Stomach (tissue), 8 donors: ENCODE measurements at regions not wholly inside any gene's neighbourhood (a gene's known extent, or its start where the extent isn't known, plus 50 kb on each side); places are given as distances from the start of the nearest gene placed in this dataset.

Source experiments
- DNase-seq, 2 donors: peaks; one replicate each; pipeline versions ENCODE4 v3.0.0 to v3.0.0-alpha.2; 2013 to 2019
- H3K27ac ChIP-seq, 5 donors: fragments of 200-600 bp in 4 of 5; sonication (generic) in 4 of 5; one replicate each; pipeline ENCODE4 v1.5.1; 2013 to 2019; ENCODE audit warnings: mild to moderate bottlenecking in 1 of 5, moderate library complexity in 1 of 5
- H3K27me3 ChIP-seq, 3 donors: fragments of 200-600 bp; sonication (generic); one replicate each; pipeline ENCODE4 v1.5.1; 2017 to 2019; ENCODE audit warnings: mixed run types in 1 of 3
- H3K36me3 ChIP-seq, 4 donors: fragments of 200-600 bp; sonication (generic); 1 replicate in 3 of 4; 2 replicates in 1 of 4; pipeline ENCODE4 v1.5.1; 2016 to 2019
- H3K4me1 ChIP-seq, 4 donors: fragments of 200-600 bp; sonication (generic); one replicate each; pipeline ENCODE4 v1.5.1; 2016 to 2019
- H3K4me3 ChIP-seq, 4 donors: fragments of 200-600 bp; sonication (generic) in 3 of 4; one replicate each; pipeline ENCODE4 v1.5.1; 2016 to 2019; ENCODE audit warnings: mild to moderate bottlenecking in 1 of 4
- H3K9me3 ChIP-seq, 4 donors: fragments of 200-600 bp; sonication (generic); one replicate each; pipeline ENCODE4 v1.5.1; 2016 to 2019
- EP300 ChIP-seq: sonication (generic); formaldehyde crosslinking; IDR thresholded peaks from one replicate; pipeline ENCODE4 v1.6.1; 2017; ENCODE audit warnings: antibody characterized with exemption
- POLR2A ChIP-seq, 4 donors: fragments of 450-650 bp; IDR thresholded peaks; one replicate each; pipeline ENCODE4 v1.6.1; 2016; ENCODE audit warnings: antibody characterized with exemption in 4 of 4, control low read depth in 2 of 4, mild to moderate bottlenecking in 1 of 4, moderate library complexity in 1 of 4
- POLR2AphosphoS5 ChIP-seq, 3 donors: sonication (generic); formaldehyde crosslinking; IDR thresholded peaks; one replicate each; pipeline ENCODE4 v1.6.1; 2016; ENCODE audit warnings: antibody characterized with exemption in 3 of 3
- WGBS, 5 donors: extraction: QIAGEN DNeasy Blood & Tissue Kit in 3 of 5; methylation state at CpG; one replicate each; pipeline versions ENCODE4 v1.1.5 to v1.1.7; 2013 to 2018; 5-methylcytosine and 5-hydroxymethylcytosine counted together
- intact Hi-C: fragments of 100-400 bp; cut with DNase I; formaldehyde crosslinking; loops from one replicate; pipeline ENCODE4 v1.15.1; 2023; ENCODE audit warnings: low total_unique reads
- TF ChIP-seq, protein P1 (sequence below), 7 experiments: fragments of 450-650 bp in 4 of 7; fragments of 200-600 bp in 3 of 7; sonication (generic) in 3 of 7; IDR thresholded peaks; one replicate each; pipeline ENCODE4 v1.5.1; 2016 to 2019; ENCODE audit warnings: antibody characterized with exemption in 7 of 7, control low read depth in 2 of 7, mild to moderate bottlenecking in 1 of 7
- donor health status: healthy with polysubstance abuse.
- donor health status: Bipolar disorder and iron deficiency.
- donor health status: healthy.

DNA sequence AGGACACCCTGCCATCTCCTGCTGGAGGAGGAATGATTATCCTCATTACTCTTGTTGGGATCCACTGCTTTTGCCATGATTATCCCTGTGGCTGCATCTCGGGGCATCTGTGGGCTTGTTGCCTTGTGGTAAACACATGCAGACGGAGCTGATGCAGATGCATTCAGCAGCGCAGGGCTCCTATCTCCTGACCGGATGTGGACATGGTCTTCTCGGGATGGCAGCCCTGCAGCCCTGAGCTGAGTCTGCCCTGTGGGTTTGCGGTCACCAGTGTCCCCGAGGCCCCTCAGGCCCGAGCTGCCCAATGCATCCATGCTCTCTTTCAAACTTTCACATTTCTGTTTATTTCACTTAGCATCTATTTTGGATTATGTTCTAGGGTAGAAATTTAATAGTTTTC lies 250.4 kb upstream of the IRX1 start:
- Histone ChIP-seq H3K36me3 (no peaks in the 10 kb centered on the region), H3K4me3 (no peak overlapping the region), H3K27ac (no peak overlapping the region), H3K4me1 (no peaks in the 10 kb centered on the region), H3K27me3 (peaks cover 0 to 8% (median 0%) of the 10 kb centered on the region in 3 donors), H3K9me3 (peaks cover 0 to 9% (median 7%) of the 10 kb centered on the region in 4 donors)
- intact Hi-C loops, result no loop called here
- 84 to 86% (median 85%) methylated on average over 6 to 8 of the region's 8 CpGs for WGBS, 5 donors
- DNase-seq, result no peak
- TF ChIP-seq POLR2A (IDR thresholded peaks at IDR 0.05), result no peak
- TF ChIP-seq, protein P1, sequence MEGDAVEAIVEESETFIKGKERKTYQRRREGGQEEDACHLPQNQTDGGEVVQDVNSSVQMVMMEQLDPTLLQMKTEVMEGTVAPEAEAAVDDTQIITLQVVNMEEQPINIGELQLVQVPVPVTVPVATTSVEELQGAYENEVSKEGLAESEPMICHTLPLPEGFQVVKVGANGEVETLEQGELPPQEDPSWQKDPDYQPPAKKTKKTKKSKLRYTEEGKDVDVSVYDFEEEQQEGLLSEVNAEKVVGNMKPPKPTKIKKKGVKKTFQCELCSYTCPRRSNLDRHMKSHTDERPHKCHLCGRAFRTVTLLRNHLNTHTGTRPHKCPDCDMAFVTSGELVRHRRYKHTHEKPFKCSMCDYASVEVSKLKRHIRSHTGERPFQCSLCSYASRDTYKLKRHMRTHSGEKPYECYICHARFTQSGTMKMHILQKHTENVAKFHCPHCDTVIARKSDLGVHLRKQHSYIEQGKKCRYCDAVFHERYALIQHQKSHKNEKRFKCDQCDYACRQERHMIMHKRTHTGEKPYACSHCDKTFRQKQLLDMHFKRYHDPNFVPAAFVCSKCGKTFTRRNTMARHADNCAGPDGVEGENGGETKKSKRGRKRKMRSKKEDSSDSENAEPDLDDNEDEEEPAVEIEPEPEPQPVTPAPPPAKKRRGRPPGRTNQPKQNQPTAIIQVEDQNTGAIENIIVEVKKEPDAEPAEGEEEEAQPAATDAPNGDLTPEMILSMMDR (IDR thresholded peaks at IDR 0.05), result no peak
- TF ChIP-seq POLR2AphosphoS5 (IDR thresholded peaks at IDR 0.05), result no peak
- no peak for TF ChIP-seq EP300

DNA sequence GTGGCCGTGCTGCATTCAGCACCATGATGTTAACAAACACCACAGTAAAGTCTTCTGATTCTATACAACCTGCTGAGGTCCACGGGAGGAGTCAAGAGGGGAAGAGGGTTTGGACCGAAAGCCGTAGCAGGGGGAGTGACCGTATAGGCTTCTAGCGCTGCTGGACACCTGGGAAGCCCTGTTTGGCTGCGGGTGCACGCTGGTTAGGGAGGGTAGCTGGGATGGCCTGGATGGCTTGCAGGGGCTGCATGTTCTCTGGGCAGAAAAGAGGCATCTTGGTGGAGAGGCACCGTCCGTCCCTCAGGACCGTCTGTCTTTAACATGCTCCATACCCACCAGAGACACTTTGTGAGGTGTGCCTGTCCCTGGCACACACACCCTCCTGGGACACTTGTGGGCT lies 251.0 kb upstream of the IRX1 start:
- DNase-seq, result no peak
- Histone ChIP-seq H3K4me3 (no peak overlapping the region), H3K9me3 (peaks cover 0 to 9% (median 7%) of the 10 kb centered on the region in 4 donors), H3K36me3 (no peaks in the 10 kb centered on the region), H3K27ac (no peak overlapping the region), H3K27me3 (peaks cover 0 to 8% (median 0%) of the 10 kb centered on the region in 3 donors), H3K4me1 (no peaks in the 10 kb centered on the region)
- intact Hi-C loops, result no loop called here
- TF ChIP-seq POLR2AphosphoS5 (IDR thresholded peaks at IDR 0.05) (no peak), POLR2A (IDR thresholded peaks at IDR 0.05) (no peak), EP300 (no peak)
- TF ChIP-seq, protein P1 (IDR thresholded peaks at IDR 0.05), result no peak
- WGBS, 5 donors, result 85 to 89% (median 86%) methylated on average over 11 of the region's 11 CpGs

DNA sequence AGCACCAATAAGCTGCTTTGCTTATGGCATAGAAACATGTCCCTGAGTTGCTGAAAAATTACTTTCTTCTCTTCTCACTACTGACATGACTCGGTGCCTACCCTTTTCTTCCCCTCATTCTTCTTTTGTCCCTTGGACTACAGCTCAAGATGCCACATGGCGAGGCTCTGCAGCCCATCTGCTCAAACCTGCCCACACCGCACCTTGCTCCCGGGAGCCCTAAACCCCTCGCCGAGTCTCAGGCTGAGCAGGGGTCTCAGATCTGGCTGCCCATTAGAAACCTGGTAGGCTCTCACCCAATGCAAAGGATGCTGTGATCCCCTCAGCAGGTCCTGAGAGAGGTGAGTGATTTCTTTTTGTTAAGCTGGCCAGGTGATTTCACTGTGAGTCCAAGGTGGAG lies 251.7 kb upstream of the IRX1 start:
- Histone ChIP-seq H3K36me3 (no peaks in the 10 kb centered on the region), H3K27ac (no peak overlapping the region), H3K27me3 (peaks cover 0 to 8% (median 0%) of the 10 kb centered on the region in 3 donors), H3K4me3 (no peak overlapping the region), H3K9me3 (peaks cover 0 to 9% (median 7%) of the 10 kb centered on the region in 4 donors), H3K4me1 (no peaks in the 10 kb centered on the region)
- intact Hi-C loops, result no loop called here
- TF ChIP-seq EP300, result no peak
- TF ChIP-seq POLR2A (IDR thresholded peaks at IDR 0.05), result no peak
- no peak for TF ChIP-seq POLR2AphosphoS5 (IDR thresholded peaks at IDR 0.05)
- TF ChIP-seq, protein P1 (IDR thresholded peaks at IDR 0.05), result no peak
- WGBS, 5 donors, result 80 to 86% (median 83%) methylated on average over 6 of the region's 6 CpGs
- no peak for DNase-seq

DNA sequence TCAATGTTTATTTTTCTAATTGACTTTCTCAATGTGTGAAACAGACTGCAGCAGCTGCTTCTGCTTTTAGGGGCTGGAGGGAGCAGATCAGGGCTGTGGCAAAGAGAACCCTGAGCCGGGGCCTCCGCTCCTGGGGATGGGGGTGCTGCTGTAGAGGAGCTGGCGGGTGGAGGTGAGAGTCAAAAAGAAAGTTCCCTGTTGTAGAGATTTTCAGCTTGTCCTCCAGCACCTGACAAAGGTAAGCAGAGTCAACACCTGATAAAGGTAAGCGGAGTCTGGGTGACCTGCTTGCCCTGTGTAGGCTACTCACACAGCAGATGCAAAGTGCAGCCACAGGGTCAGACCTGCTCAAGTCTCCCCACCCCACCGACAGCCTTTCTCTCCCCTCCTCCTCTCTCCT lies 252.4 kb upstream of the IRX1 start:
- intact Hi-C loops, result no loop called here
- DNase-seq, result no peak
- Histone ChIP-seq H3K9me3 (peaks cover 0 to 8% (median 6%) of the 10 kb centered on the region in 4 donors), H3K36me3 (no peaks in the 10 kb centered on the region), H3K27me3 (peaks cover 0 to 8% (median 0%) of the 10 kb centered on the region in 3 donors), H3K27ac (no peak overlapping the region), H3K4me1 (no peaks in the 10 kb centered on the region), H3K4me3 (no peak overlapping the region)
- TF ChIP-seq, protein P1 (IDR thresholded peaks at IDR 0.05), result no peak
- no peak for TF ChIP-seq POLR2A (IDR thresholded peaks at IDR 0.05)
- TF ChIP-seq EP300, result no peak
- no peak for TF ChIP-seq POLR2AphosphoS5 (IDR thresholded peaks at IDR 0.05)
- 39 to 68% (median 59%) methylated on average over 5 of the region's 5 CpGs for WGBS, 5 donors
